IMR-90 (cell line): ENCODE measurements at regions not wholly inside any gene's neighbourhood (a gene's known extent, or its start where the extent isn't known, plus 50 kb on each side); places are given as distances from the start of the nearest gene placed in this dataset.

Experiments used
- ATAC-seq: fragments of 200-7000 bp; cut with Tn5 transposase; 2 replicates; pipeline ENCODE4 v1.9.1; 2020; ENCODE audit warnings: low read depth, mild to moderate bottlenecking, moderate library complexity
- BruUV-seq: library from RNA; stranded (reverse); fragments of 400-500 nt; replicated peaks from 2 replicates; lab custom pipeline; 2021; lab: Mats Ljungman, UMichigan
- CTCF ChIA-PET: fragments of 300-600 bp; formaldehyde crosslinking; extraction: SDS; loops from one replicate; lab custom pipeline; 2021; ENCODE audit warnings: antibody characterized with exemption; lab: Yijun Ruan, JAX
- POLR2A ChIA-PET: fragments of 300-600 bp; sonication (Branson Sonifier 250); formaldehyde crosslinking; loops from one replicate; lab custom pipeline; 2022; ENCODE audit warnings: antibody characterized with exemption; ENCODE audit not compliant: unreplicated experiment; lab: Charles Lee
- DNase-seq: peaks from one replicate; pipeline ENCODE4 v3.0.0; 2013
- H2AFZ ChIP-seq: replicated peaks from 2 replicates; pipeline ENCODE3; 2013; ENCODE audit warnings: low read length, mild to moderate bottlenecking; ENCODE audit not compliant: poor library complexity
- H2AK5ac ChIP-seq: 2 replicates; pipeline ENCODE4 v1.6.1; 2013; ENCODE audit warnings: low read depth, low read length, inconsistent platforms
- H2AK9ac ChIP-seq: replicated peaks from 2 replicates; pipeline ENCODE3; 2013; ENCODE audit warnings: mild to moderate bottlenecking, low read depth, low read length, moderate library complexity; ENCODE audit not compliant: poor library complexity
- H2BK120ac ChIP-seq: 2 replicates; pipeline ENCODE4 v1.6.1; 2013; ENCODE audit warnings: low read depth, low read length, inconsistent platforms
- H2BK15ac ChIP-seq: 3 replicates; pipeline ENCODE4 v1.6.1; 2013; ENCODE audit warnings: low read depth, low read length, inconsistent platforms
- H2BK20ac ChIP-seq: 2 replicates; pipeline ENCODE4 v1.6.1; 2013; ENCODE audit warnings: low read depth, mild to moderate bottlenecking, inconsistent platforms, low read length, moderate library complexity
- H2BK5ac ChIP-seq: 2 replicates; pipeline ENCODE4 v1.6.1; 2013; ENCODE audit warnings: mild to moderate bottlenecking, low read depth, low read length, inconsistent platforms; ENCODE audit not compliant: poor library complexity, severe bottlenecking
- H3K14ac ChIP-seq: replicated peaks from 2 replicates; pipeline ENCODE4 v1.6.1; 2013; ENCODE audit warnings: low read depth, low read length, inconsistent platforms
- H3K18ac ChIP-seq: 2 replicates; pipeline ENCODE4 v1.6.1; 2013; ENCODE audit warnings: low read depth, low read length, control low read depth
- H3K23ac ChIP-seq: 2 replicates; pipeline ENCODE4 v1.6.1; 2013; ENCODE audit warnings: low read depth, low read length, inconsistent platforms
- H3K27ac ChIP-seq: 2 replicates; pipeline ENCODE4 v1.5.1; 2013; ENCODE audit warnings: mild to moderate bottlenecking, control low read depth, low read length; ENCODE audit not compliant: insufficient read depth
- H3K27me3 ChIP-seq: 2 replicates; pipeline ENCODE4 v1.6.1; 2013; ENCODE audit warnings: low read length; ENCODE audit not compliant: control insufficient read depth, insufficient read depth
- H3K36me3 ChIP-seq: 2 replicates; pipeline ENCODE4 v1.6.1; 2013; ENCODE audit warnings: low read length, mixed read lengths; ENCODE audit not compliant: control insufficient read depth, insufficient read depth
- H3K4ac ChIP-seq: 2 replicates; pipeline ENCODE4 v1.6.1; 2013; ENCODE audit warnings: low read depth, low read length, inconsistent platforms
- H3K4me1 ChIP-seq: 2 replicates; pipeline ENCODE4 v1.6.1; 2013; ENCODE audit warnings: low read length, mixed read lengths; ENCODE audit not compliant: control insufficient read depth, insufficient read depth
- H3K4me2 ChIP-seq: 2 replicates; pipeline ENCODE4 v1.6.1; 2013; ENCODE audit warnings: low read depth, mild to moderate bottlenecking, control low read depth, low read length, moderate library complexity
- H3K4me3 ChIP-seq: 2 replicates; pipeline ENCODE4 v1.5.1; 2013; ENCODE audit warnings: low read depth, mild to moderate bottlenecking, control low read depth, low read length, moderate library complexity; ENCODE audit not compliant: insufficient read depth
- H3K56ac ChIP-seq: 2 replicates; pipeline ENCODE4 v1.6.1; 2013; ENCODE audit warnings: low read length, inconsistent platforms; ENCODE audit not compliant: insufficient read depth; ENCODE audit errors: extremely low read depth
- H3K79me1 ChIP-seq, 2 experiments: 2 replicates each; pipeline ENCODE4 v1.6.1; 2013; ENCODE audit warnings: low read length in 2 of 2, inconsistent platforms in 1 of 2, low read depth in 1 of 2
- H3K9ac ChIP-seq: 2 replicates; pipeline ENCODE4 v1.6.1; 2013; ENCODE audit warnings: low read depth, low read length, control low read depth
- H3K9me1 ChIP-seq: 2 replicates; pipeline ENCODE4 v1.6.1; 2013; ENCODE audit warnings: low read length, inconsistent platforms; ENCODE audit not compliant: insufficient read depth
- H3K9me3 ChIP-seq: 2 replicates; pipeline ENCODE4 v1.6.1; 2013; ENCODE audit warnings: low read length; ENCODE audit not compliant: control insufficient read depth, insufficient read depth
- H4K20me1 ChIP-seq: 2 replicates; pipeline ENCODE4 v1.6.1; 2013; ENCODE audit warnings: low read length, inconsistent platforms; ENCODE audit not compliant: insufficient read depth
- H4K5ac ChIP-seq: 2 replicates; pipeline ENCODE4 v1.6.1; 2013; ENCODE audit warnings: mild to moderate bottlenecking, low read depth, low read length, control low read depth
- H4K8ac ChIP-seq, 2 experiments: 2 replicates each; pipeline ENCODE4 v1.6.1; 2013; ENCODE audit warnings: low read depth in 2 of 2, low read length in 2 of 2, control low read depth in 1 of 2, inconsistent platforms in 1 of 2
- H4K91ac ChIP-seq: 2 replicates; pipeline ENCODE4 v1.6.1; 2013; ENCODE audit warnings: low read depth, low read length, inconsistent platforms; ENCODE audit not compliant: insufficient read depth
- CEBPB ChIP-seq: IDR thresholded peaks from 2 replicates; pipeline ENCODE4 v1.6.1; 2012; ENCODE audit warnings: low read depth, low read length, improper control_type of control experiment
- CTCF ChIP-seq: conservative IDR thresholded peaks from 2 replicates; pipeline ENCODE4 v1.5.1; 2012; ENCODE audit warnings: mild to moderate bottlenecking, low read depth, low read length, improper control_type of control experiment
- FOS ChIP-seq: fragments of 150-350 bp; IDR thresholded peaks from 2 replicates; pipeline ENCODE4 v1.6.1; 2016; ENCODE audit warnings: low read depth, low read length
- MAFK ChIP-seq: IDR thresholded peaks from 2 replicates; pipeline ENCODE4 v1.6.1; 2012; ENCODE audit warnings: low read depth, low read length, improper control_type of control experiment
- RCOR1 ChIP-seq: IDR thresholded peaks from 2 replicates; pipeline ENCODE4 v1.6.1; 2012; ENCODE audit warnings: mild to moderate bottlenecking, low read length, improper control_type of control experiment; ENCODE audit not compliant: insufficient replicate concordance
- WGBS, 2 experiments: methylation state at CpG; one replicate each; pipeline versions ENCODE4 v1.1.5 to v1.1.7; 2013; ENCODE audit warnings: missing lambda C conversion rate in 2 of 2; ENCODE audit not compliant: insufficient read length in 1 of 2; ENCODE audit errors: extremely low coverage in 2 of 2; 5-methylcytosine and 5-hydroxymethylcytosine counted together
- dilution Hi-C: fragments of 300-500 bp; cut with HindIII; formaldehyde crosslinking; loops from one replicate; pipeline ENCODE4 v1.14.3; 2018; ENCODE audit warnings: low sequenced_read_pairs; ENCODE audit not compliant: unreplicated experiment
- in situ Hi-C: fragments of 300-500 bp; cut with MboI; formaldehyde crosslinking; loops from 3 replicates; pipeline ENCODE4 v1.14.3; 2019; ENCODE audit warnings: low sequenced_read_pairs, inconsistent platforms, mixed read lengths
- intact Hi-C: fragments of 100-400 bp; cut with micrococcal nuclease; formaldehyde crosslinking; loops from 2 replicates; pipeline ENCODE4 v1.10.0; 2022

- BruUV-seq, result no TSS peak
These were observed 752.2 kb downstream of the DCDC2C start for GRCh38 chr2:4455486-4456155.

More at GRCh38 chr2:4455486-4456155, 752.2 kb downstream of the DCDC2C start:
- no peaks in the 10 kb centered on the region for H3K4me1 ChIP-seq
- intact Hi-C loops (no loop called here), in situ Hi-C loops (no loop called here), dilution Hi-C loops (no loop called here)
- H3K4me2 ChIP-seq, result no peak overlapping the region
- ATAC-seq, result no peak
- H2BK5ac ChIP-seq, result no peak overlapping the region
- H3K14ac ChIP-seq, result no peak overlapping the region
- no peaks in the 10 kb centered on the region for H3K36me3 ChIP-seq
- H2BK20ac ChIP-seq, result no peak overlapping the region
- no peak overlapping the region for H3K23ac ChIP-seq
- no peak overlapping the region for H4K8ac ChIP-seq
- no peaks in the 10 kb centered on the region for H3K79me1 ChIP-seq
- H3K9ac ChIP-seq, result no peak overlapping the region
- no peaks in the 10 kb centered on the region for H3K27me3 ChIP-seq
- H3K27ac ChIP-seq, result no peak overlapping the region
- H3K18ac ChIP-seq, result no peak overlapping the region
- no peaks in the 10 kb centered on the region for H3K9me1 ChIP-seq
- no peak overlapping the region for H4K5ac ChIP-seq
- no peak overlapping the region for H3K56ac ChIP-seq
- 70% methylated on average over 2 of the region's 3 CpGs; no CpG with 5 or more reads in 1 of the 2 experiments for WGBS, 2 experiments
- H2AK9ac ChIP-seq, result no peak overlapping the region
- no peak overlapping the region for H2BK120ac ChIP-seq
- H3K4me3 ChIP-seq, result no peak overlapping the region
- ChIA-PET POLR2A (no interaction called here), CTCF (no interaction called here)
- no peak overlapping the region for H3K4ac ChIP-seq
- H2BK15ac ChIP-seq, result no peak overlapping the region
- H4K91ac ChIP-seq, result no peak overlapping the region
- no peak overlapping the region for H2AFZ ChIP-seq
- peaks cover 9% of the 10 kb centered on the region; the same call in 1 of the 2 replicates for H3K9me3 ChIP-seq
- no peak overlapping the region for H2AK5ac ChIP-seq
- no peak for TF ChIP-seq MAFK
- TF ChIP-seq RCOR1, result no peak
- TF ChIP-seq CEBPB, result no peak
- TF ChIP-seq CTCF, result no peak
- TF ChIP-seq FOS, result no peak
- no peaks in the 10 kb centered on the region for H4K20me1 ChIP-seq
- DNase-seq, result no peak
